LNCaP clone FGC (cell line): ENCODE measurements at regions not wholly inside any gene's neighbourhood (a gene's known extent, or its start where the extent isn't known, plus 50 kb on each side); places are given as distances from the start of the nearest gene placed in this dataset.

Experiments
- DNase-seq: peaks from one replicate; pipeline ENCODE4 v3.0.0-alpha.2; 2011; ENCODE audit warnings: low read depth
- H3K4me3 ChIP-seq: 2 replicates; pipeline ENCODE4 v1.5.1; 2011; ENCODE audit warnings: mild to moderate bottlenecking, low read depth, low read length, control low read depth
- TF ChIP-seq, protein P1 (sequence below): IDR thresholded peaks from 2 replicates; pipeline ENCODE4 v1.5.1; 2012; ENCODE audit warnings: mild to moderate bottlenecking; ENCODE audit not compliant: control insufficient read depth, insufficient read depth; ENCODE audit errors: extremely low read depth

DNA sequence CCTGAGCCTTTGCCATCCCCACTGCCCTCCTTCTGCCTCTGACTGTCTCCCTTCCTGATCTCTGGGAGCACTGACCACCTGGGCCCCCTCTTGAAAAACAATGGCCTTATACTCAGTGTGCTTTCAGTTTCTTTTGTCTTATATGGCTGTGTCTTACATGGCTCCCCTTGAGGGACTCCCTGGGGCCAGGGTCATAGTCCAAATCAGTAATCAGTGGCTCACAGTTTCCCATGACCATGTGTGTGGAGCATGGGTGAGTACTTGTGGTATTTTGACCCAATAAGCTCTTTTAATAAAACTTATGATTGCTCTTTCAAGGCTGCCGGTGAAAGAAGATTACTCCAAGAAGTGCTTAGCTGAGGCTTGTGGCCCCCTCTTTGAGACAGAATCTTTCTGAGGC, 62.4 kb upstream of the PCBD1 start:
- no peak overlapping the region for H3K4me3 ChIP-seq
- no peak for DNase-seq
- TF ChIP-seq, protein P1, sequence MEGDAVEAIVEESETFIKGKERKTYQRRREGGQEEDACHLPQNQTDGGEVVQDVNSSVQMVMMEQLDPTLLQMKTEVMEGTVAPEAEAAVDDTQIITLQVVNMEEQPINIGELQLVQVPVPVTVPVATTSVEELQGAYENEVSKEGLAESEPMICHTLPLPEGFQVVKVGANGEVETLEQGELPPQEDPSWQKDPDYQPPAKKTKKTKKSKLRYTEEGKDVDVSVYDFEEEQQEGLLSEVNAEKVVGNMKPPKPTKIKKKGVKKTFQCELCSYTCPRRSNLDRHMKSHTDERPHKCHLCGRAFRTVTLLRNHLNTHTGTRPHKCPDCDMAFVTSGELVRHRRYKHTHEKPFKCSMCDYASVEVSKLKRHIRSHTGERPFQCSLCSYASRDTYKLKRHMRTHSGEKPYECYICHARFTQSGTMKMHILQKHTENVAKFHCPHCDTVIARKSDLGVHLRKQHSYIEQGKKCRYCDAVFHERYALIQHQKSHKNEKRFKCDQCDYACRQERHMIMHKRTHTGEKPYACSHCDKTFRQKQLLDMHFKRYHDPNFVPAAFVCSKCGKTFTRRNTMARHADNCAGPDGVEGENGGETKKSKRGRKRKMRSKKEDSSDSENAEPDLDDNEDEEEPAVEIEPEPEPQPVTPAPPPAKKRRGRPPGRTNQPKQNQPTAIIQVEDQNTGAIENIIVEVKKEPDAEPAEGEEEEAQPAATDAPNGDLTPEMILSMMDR, result no peak

- TF ChIP-seq, protein P1, result no peak
- H3K4me3 ChIP-seq, result no peak overlapping the region
- DNase-seq, result no peak
Observed at GRCh38 chr10:70952401-70952800, 64.0 kb upstream of the PCBD1 start.

DNA sequence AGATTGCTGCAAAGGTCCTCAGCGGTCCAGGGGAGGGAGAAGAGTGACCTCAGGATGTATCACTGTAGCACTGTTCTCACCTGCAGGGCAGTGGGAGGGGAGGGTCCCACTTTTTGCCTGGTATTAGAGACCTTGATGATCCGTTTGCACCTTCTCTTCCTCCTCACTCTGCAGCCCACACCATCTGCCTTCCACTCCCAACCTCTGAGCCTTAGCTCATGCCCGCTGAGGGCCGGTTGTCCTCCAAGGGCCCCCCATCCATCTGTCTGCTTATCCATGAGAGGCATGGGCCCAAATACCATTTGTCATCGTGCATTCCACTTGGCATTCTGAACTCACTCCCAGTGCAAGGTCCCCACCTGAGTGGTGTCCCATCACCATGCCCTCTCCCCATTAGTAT, 64.6 kb upstream of the PCBD1 start:
- TF ChIP-seq, protein P1, result no peak
- no peak overlapping the region for H3K4me3 ChIP-seq
- DNase-seq, result no peak

DNA sequence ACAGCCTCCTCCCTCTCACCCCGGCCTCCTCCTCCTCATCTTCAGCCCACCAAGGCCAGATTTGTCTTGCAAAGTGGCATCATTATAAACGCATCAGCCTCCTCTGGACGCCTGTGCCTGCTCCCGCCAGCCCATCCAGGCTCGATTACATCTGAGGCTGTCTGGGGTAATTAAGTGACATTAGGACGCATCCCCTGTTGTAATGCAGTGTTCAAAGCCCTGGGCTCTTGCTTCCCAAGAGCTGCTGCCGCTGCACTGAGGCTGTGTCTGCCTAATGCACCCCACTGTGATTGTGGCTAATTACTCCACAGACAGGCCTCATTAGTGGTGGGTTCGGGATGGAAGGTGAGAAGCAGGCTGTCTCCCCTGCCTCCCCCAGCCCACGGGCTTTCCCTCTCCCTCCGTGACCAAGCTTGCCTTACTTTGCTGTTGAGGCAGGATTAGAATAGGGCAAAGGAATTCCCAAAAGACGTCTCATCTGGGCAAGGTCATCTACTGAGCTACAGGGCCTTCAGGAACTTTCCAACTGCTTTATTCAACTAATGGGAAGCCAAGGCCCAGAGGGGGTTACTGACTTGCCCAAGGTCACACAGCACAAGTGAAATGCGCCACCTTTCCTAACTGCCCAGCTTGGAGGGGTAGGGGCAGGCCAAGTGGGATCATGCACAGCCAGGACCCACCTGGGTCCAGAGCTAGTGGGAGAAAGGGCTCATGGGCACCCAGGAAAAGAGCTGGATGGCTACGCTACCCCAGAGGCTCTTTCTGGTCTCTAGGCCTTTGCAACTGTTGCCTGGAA, 66.2 kb upstream of the PCBD1 start:
- DNase-seq, result no peak
- H3K4me3 ChIP-seq, result no peak overlapping the region
- TF ChIP-seq, protein P1, result no peak

DNA sequence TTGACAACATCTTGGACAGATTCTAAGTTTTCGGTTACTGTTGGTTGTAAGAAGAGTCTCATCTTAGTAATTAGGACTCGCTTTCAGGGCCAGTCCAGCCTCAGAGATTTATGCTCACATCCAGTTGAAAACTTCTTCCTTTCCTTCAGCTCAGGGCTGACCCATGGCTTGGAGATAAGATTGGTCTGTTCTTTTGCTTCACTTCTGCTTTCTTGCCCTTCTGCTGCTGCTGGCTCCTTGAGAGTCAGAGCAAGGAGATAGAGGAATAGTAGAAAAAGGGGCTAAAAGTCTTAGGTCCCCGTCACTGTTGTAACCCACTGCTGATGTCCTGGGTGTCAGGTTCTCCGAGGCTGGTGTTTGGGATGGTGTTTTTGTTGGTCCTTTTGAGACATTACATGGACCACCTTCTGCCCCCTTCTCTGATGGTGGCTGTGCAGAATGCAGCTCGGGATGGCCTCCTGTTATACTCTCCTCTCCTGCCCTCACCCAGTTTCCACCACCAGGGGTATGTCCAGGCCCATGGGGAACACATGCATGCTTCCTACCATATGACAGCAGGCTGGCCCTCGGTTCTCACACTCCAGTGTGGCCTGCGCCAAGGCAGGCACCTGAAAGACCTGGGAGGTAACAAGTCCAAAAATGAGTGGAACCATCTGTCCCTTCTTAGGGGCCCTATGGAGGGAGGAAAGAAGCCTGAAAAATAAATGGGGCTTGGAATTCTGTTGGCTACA, 67.8 kb upstream of the PCBD1 start:
- H3K4me3 ChIP-seq, result no peak overlapping the region
- no peak for DNase-seq
- TF ChIP-seq, protein P1, result no peak

- H3K4me3 ChIP-seq, result no peak overlapping the region
- DNase-seq, result no peak
- TF ChIP-seq, protein P1, result no peak
Observed at GRCh38 chr10:70958396-70958795, 70.0 kb upstream of the PCBD1 start.
